ENCODE measurements at regions not wholly inside any gene's neighbourhood (a gene's known extent, or its start where the extent isn't known, plus 50 kb on each side); places are given as distances from the start of the nearest gene placed in this dataset.

DNA sequence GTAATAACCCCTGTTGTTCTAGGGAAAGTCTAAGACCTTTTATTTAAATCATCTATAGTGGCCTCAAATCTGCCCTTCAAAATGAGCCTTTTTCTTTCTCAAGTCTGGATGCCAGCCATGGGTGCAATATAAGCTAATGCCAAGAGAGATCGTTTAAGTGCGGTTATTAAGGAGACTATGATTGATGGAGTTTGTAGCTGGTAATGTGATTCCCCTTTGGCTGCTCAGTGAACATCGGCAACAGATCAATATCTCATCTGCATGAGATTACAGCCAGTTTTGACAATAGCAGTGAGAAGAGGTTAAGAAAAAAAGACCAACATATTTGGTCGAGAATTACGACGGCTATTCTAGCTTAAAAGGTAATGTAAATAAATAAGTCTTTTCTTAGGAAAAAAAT lies 1049.4 kb upstream of the NUDT12 start:
- H3K27me3 ChIP-seq (ENCODE audit: control insufficient read depth in 2 of 2, insufficient read depth in 2 of 2, low read length in 2 of 2): no peaks in the 10 kb centered on the region
- CTCF ChIA-PET: interaction anchor here (0.5 to 1.1 kb wide), 2 partner anchors 9 to 206 kb away, joined by 3 to 4 read pairs; no protein-coding TSS in a partner anchor
- no peak overlapping the region for H3K4me2 ChIP-seq (ENCODE audit: insufficient read depth, low read length)
- no peak overlapping the region for H2AFZ ChIP-seq (ENCODE audit: low read depth, low read length)
- H3K4me1 ChIP-seq (ENCODE audit: control insufficient read depth, extremely low read depth, insufficient read depth, low read length): no peaks in the 10 kb centered on the region
- no peaks in the 10 kb centered on the region for H4K20me1 ChIP-seq (replicated peaks; ENCODE audit: control insufficient read depth, extremely low read depth, insufficient read depth, low read length)
- dilution Hi-C loops (cut with MboI; ENCODE audit: extremely low pct_ligation_motif_present, low sequenced_read_pairs): no loop called here
- no peaks in the 10 kb centered on the region for H3K9me3 ChIP-seq (replicated peaks; ENCODE audit: control insufficient read depth, insufficient read depth, low read length)
- no peaks in the 10 kb centered on the region for H3K36me3 ChIP-seq (ENCODE audit: control insufficient read depth in 2 of 2, extremely low read depth in 1 of 2, insufficient read depth in 2 of 2, low read length in 2 of 2)
- intact Hi-C loops (cut with micrococcal nuclease): no loop called here
- peaks cover 2% of the 10 kb centered on the region for H3K9me1 ChIP-seq (replicated peaks; ENCODE audit: control insufficient read depth, extremely low read depth, insufficient read depth, low read length)
- H3K4me3 ChIP-seq (replicated peaks in 1 of 3; ENCODE audit: insufficient read depth in 1 of 3, low read depth in 1 of 3, low read length in 3 of 3): no peak overlapping the region
- DNase-seq (ENCODE audit: low read depth, low spot score) (no peak), FAIRE-seq (no peak)
- no peak overlapping the region for H3K27ac ChIP-seq (ENCODE audit: insufficient read depth, low read depth, low read length)
- BruUV-seq (replicated peaks): no TSS peak
- TF ChIP-seq, protein P1, sequence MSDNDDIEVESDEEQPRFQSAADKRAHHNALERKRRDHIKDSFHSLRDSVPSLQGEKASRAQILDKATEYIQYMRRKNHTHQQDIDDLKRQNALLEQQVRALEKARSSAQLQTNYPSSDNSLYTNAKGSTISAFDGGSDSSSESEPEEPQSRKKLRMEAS (IDR thresholded peaks at IDR 0.05; ENCODE audit: insufficient read depth, insufficient read length): no peak
- TF ChIP-seq FOS (IDR thresholded peaks at IDR 0.05; ENCODE audit: borderline replicate concordance, insufficient read depth, low read length): no peak
- TF ChIP-seq, protein P2, sequence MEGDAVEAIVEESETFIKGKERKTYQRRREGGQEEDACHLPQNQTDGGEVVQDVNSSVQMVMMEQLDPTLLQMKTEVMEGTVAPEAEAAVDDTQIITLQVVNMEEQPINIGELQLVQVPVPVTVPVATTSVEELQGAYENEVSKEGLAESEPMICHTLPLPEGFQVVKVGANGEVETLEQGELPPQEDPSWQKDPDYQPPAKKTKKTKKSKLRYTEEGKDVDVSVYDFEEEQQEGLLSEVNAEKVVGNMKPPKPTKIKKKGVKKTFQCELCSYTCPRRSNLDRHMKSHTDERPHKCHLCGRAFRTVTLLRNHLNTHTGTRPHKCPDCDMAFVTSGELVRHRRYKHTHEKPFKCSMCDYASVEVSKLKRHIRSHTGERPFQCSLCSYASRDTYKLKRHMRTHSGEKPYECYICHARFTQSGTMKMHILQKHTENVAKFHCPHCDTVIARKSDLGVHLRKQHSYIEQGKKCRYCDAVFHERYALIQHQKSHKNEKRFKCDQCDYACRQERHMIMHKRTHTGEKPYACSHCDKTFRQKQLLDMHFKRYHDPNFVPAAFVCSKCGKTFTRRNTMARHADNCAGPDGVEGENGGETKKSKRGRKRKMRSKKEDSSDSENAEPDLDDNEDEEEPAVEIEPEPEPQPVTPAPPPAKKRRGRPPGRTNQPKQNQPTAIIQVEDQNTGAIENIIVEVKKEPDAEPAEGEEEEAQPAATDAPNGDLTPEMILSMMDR (IDR thresholded peaks at IDR 0.05; ENCODE audit: extremely low read depth in 1 of 2, insufficient read depth in 1 of 2, low read depth in 1 of 2, low read length in 2 of 2): no peak
- no peak for TF ChIP-seq POLR2AphosphoS5 (IDR thresholded peaks at IDR 0.05; ENCODE audit: insufficient read depth, low read depth, low read length)
- no peak for TF ChIP-seq POLR2A (IDR thresholded peaks at IDR 0.05; ENCODE audit: low read depth, low read length)
- no peak for TF ChIP-seq EZH2 (IDR thresholded peaks at IDR 0.05; ENCODE audit: borderline replicate concordance, low read depth, low read length, severe bottlenecking)
- no peak for TF ChIP-seq JUN (IDR thresholded peaks at IDR 0.05; ENCODE audit: borderline replicate concordance, insufficient read depth, insufficient read length, low read depth)
- TF ChIP-seq MYC (IDR thresholded peaks at IDR 0.05; ENCODE audit: low read depth, low read length): no peak
- TF ChIP-seq GATA2 (IDR thresholded peaks at IDR 0.05; ENCODE audit: insufficient read depth, insufficient read length, low read depth, low read length): no peak
- no peaks in the 10 kb centered on the region for H3K79me2 ChIP-seq (ENCODE audit: control insufficient read depth, insufficient read depth, low read length)
- no peak overlapping the region for H3K9ac ChIP-seq (replicated peaks; ENCODE audit: extremely low read depth, insufficient read depth, low read length)
- POLR2A ChIA-PET: no interaction called here

Data from endothelial cell of umbilical vein (primary cell).